Suprapubic skin (tissue), 4 donors: ENCODE measurements at regions not wholly inside any gene's neighbourhood (a gene's known extent, or its start where the extent isn't known, plus 50 kb on each side); places are given as distances from the start of the nearest gene placed in this dataset.

ENCODE experiments used
- DNase-seq, 2 donors: peaks; one replicate each; pipeline ENCODE4 v3.0.0-alpha.2; 2019; ENCODE audit warnings: low spot score in 2 of 2
- H3K27ac ChIP-seq: fragments of 200-600 bp; sonication (generic); one replicate; pipeline ENCODE4 v1.5.1; 2019
- H3K27me3 ChIP-seq: fragments of 200-600 bp; sonication (generic); one replicate; pipeline ENCODE4 v1.5.1; 2019
- H3K36me3 ChIP-seq: fragments of 200-600 bp; sonication (generic); one replicate; pipeline ENCODE4 v1.5.1; 2019
- H3K4me1 ChIP-seq: fragments of 200-600 bp; sonication (generic); one replicate; pipeline ENCODE4 v1.5.1; 2019
- H3K4me3 ChIP-seq: fragments of 200-600 bp; sonication (generic); one replicate; pipeline ENCODE4 v1.5.1; 2019; ENCODE audit warnings: mild to moderate bottlenecking
- H3K9me3 ChIP-seq: fragments of 200-600 bp; sonication (generic); one replicate; pipeline ENCODE4 v1.5.1; 2019
- EP300 ChIP-seq: sonication (generic); formaldehyde crosslinking; IDR thresholded peaks from one replicate; pipeline ENCODE4 v1.6.1; 2017; ENCODE audit warnings: antibody characterized with exemption
- POLR2A ChIP-seq, 2 donors: fragments of 450-650 bp; IDR thresholded peaks; one replicate each; pipeline ENCODE4 v1.6.1; 2017; ENCODE audit warnings: antibody characterized with exemption in 2 of 2, mild to moderate bottlenecking in 2 of 2, moderate library complexity in 2 of 2
- POLR2AphosphoS5 ChIP-seq, 3 donors: sonication (generic); formaldehyde crosslinking; IDR thresholded peaks; one replicate each; pipeline ENCODE4 v1.6.1; 2017; ENCODE audit warnings: antibody characterized with exemption in 3 of 3
- WGBS: methylation state at CpG from one replicate; pipeline ENCODE4 v1.1.5; 2018; 5-methylcytosine and 5-hydroxymethylcytosine counted together
- TF ChIP-seq, protein P1 (sequence below), 2 donors: fragments of 200-600 bp in 1 of 2; fragments of 450-650 bp in 1 of 2; sonication (generic) in 1 of 2; IDR thresholded peaks; one replicate each; pipeline ENCODE4 v1.5.1; 2016 to 2019; ENCODE audit warnings: antibody characterized with exemption in 2 of 2, mild to moderate bottlenecking in 1 of 2, moderate library complexity in 1 of 2

DNA sequence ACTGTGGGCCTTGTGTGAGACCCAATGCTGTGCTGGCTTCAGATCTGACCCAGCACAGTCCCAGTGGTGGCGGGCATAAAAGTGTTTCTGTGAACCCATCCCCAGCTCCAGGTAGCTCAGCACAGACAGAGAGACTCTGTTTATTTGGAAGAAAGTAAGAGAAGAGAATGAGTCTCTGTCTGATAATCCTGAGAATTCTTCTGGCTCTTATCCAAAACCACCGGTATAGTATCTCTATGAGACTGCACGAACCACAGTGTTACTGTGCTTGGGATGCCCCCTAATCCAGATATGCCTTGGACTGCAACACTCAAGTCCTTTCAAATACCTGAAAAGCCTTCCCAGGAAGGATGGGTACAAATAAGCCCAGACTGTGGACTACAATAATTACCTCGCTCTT lies 1660.8 kb upstream of the ACO1 start:
- H3K9me3 ChIP-seq = no peaks in the 10 kb centered on the region
- TF ChIP-seq POLR2AphosphoS5 (IDR thresholded peaks at IDR 0.05) = no peak
- H3K4me3 ChIP-seq = no peak overlapping the region
- 81% methylated on average over 4 of the region's 4 CpGs for WGBS
- H3K4me1 ChIP-seq = no peaks in the 10 kb centered on the region
- H3K27me3 ChIP-seq = no peaks in the 10 kb centered on the region
- no peak overlapping the region for H3K27ac ChIP-seq
- H3K36me3 ChIP-seq = no peaks in the 10 kb centered on the region
- DNase-seq = no peak

DNA sequence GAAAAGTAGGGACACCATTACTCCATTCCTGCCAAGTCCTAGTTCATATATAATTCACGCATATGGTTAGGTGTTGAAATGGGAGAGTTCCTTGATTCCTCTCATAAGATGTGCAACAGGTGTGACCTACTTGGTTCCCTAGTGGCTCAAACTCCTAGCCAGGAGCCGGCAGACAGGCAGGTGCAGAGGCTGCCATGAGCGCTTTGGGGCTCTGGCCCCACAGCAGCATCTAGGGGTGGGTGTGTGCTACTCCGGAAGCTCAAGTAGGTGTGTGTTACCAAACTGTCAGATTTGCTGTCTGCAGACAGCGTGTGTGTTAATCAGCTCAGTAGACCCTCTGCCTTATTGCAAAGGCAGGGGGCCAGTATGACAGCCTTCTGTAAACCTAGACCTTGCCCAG lies 1652.4 kb upstream of the ACO1 start:
- 81% methylated on average over 5 of the region's 5 CpGs for WGBS
- TF ChIP-seq EP300 (no peak), POLR2A (IDR thresholded peaks at IDR 0.05) (no peak), POLR2AphosphoS5 (IDR thresholded peaks at IDR 0.05) (no peak)
- TF ChIP-seq, protein P1, sequence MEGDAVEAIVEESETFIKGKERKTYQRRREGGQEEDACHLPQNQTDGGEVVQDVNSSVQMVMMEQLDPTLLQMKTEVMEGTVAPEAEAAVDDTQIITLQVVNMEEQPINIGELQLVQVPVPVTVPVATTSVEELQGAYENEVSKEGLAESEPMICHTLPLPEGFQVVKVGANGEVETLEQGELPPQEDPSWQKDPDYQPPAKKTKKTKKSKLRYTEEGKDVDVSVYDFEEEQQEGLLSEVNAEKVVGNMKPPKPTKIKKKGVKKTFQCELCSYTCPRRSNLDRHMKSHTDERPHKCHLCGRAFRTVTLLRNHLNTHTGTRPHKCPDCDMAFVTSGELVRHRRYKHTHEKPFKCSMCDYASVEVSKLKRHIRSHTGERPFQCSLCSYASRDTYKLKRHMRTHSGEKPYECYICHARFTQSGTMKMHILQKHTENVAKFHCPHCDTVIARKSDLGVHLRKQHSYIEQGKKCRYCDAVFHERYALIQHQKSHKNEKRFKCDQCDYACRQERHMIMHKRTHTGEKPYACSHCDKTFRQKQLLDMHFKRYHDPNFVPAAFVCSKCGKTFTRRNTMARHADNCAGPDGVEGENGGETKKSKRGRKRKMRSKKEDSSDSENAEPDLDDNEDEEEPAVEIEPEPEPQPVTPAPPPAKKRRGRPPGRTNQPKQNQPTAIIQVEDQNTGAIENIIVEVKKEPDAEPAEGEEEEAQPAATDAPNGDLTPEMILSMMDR (IDR thresholded peaks at IDR 0.05) = no peak
- no peak overlapping the region for H3K4me3 ChIP-seq
- no peak for DNase-seq
- H3K27me3 ChIP-seq = no peaks in the 10 kb centered on the region
- no peak overlapping the region for H3K27ac ChIP-seq
- no peaks in the 10 kb centered on the region for H3K4me1 ChIP-seq
- no peaks in the 10 kb centered on the region for H3K36me3 ChIP-seq
- no peaks in the 10 kb centered on the region for H3K9me3 ChIP-seq

DNA sequence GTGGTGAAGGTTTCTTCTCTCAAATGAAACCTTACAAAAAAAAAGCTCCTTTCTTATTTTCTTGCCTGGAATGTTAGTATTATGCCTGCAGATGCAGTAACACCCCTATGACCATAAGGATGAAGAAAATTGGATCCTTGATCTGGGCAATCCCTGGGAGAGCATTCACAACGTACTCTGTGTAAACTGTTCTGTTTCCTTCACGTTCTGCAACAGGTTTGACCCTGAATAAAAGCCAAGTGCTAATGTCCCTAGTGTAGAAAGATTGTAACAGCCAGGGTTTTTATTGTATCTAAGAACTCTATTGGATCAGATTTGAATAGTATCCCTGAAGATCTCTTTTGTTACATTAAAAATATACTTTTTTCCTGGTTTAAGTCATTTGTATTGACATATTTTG lies 1639.6 kb upstream of the ACO1 start:
- H3K27me3 ChIP-seq = no peaks in the 10 kb centered on the region
- 71% methylated on average over 2 of the region's 2 CpGs for WGBS
- no peaks in the 10 kb centered on the region for H3K4me1 ChIP-seq
- TF ChIP-seq, protein P1 (IDR thresholded peaks at IDR 0.05) = no peak
- no peak for TF ChIP-seq POLR2A (IDR thresholded peaks at IDR 0.05)
- TF ChIP-seq POLR2AphosphoS5 (IDR thresholded peaks at IDR 0.05) = no peak
- no peak for TF ChIP-seq EP300
- no peak overlapping the region for H3K4me3 ChIP-seq
- no peaks in the 10 kb centered on the region for H3K36me3 ChIP-seq
- no peaks in the 10 kb centered on the region for H3K9me3 ChIP-seq
- no peak for DNase-seq
- H3K27ac ChIP-seq = no peak overlapping the region

DNA sequence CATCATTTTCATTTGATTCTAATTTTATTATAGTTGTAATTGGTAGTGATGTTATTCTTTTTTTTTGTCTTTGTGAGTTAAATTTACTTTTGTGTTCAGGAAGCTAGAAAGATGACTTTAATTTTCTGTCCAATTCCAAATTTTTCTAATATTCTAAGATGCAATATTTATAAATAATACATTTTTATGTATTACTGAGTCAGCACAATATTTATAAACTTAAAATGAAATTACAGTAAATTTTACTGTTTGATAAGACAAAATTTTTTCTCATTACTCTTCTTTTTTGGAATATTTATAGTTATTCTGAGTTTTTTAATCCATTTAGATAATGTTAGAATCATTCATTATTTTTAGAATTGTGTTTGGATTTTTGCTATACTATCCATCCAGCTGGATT lies 1637.9 kb upstream of the ACO1 start:
- Histone ChIP-seq H3K27ac (no peak overlapping the region), H3K4me1 (no peaks in the 10 kb centered on the region), H3K36me3 (no peaks in the 10 kb centered on the region), H3K4me3 (no peak overlapping the region), H3K27me3 (no peaks in the 10 kb centered on the region), H3K9me3 (no peaks in the 10 kb centered on the region)
- TF ChIP-seq EP300 = no peak
- TF ChIP-seq POLR2A (IDR thresholded peaks at IDR 0.05) = no peak
- TF ChIP-seq, protein P1 (IDR thresholded peaks at IDR 0.05) = no peak
- TF ChIP-seq POLR2AphosphoS5 (IDR thresholded peaks at IDR 0.05) = no peak
- no peak for DNase-seq

DNA sequence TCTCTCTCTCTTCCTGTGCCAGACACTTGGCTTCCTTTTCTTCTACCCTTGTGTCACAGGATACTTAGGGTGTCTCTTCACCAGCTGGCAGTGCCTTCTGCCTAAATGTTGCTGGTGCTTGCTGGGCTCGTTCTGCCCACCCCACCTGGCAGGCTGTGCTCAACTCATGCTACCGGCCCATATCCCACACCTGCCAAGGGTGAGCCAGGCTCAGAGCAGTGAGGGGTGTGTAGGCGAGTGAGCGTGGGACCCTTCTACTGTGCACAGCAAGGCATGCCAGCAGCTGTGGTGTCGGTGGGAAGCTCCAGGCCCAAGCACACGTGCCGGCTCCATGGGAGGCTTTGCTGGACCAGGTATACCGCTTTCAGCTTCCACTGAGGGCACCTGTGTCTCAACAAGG lies 1626.7 kb upstream of the ACO1 start:
- TF ChIP-seq, protein P1 (IDR thresholded peaks at IDR 0.05) = no peak
- no peak for TF ChIP-seq POLR2AphosphoS5 (IDR thresholded peaks at IDR 0.05)
- TF ChIP-seq EP300 = no peak
- TF ChIP-seq POLR2A (IDR thresholded peaks at IDR 0.05) = no peak
- 88% methylated on average over 4 of the region's 8 CpGs for WGBS

DNA sequence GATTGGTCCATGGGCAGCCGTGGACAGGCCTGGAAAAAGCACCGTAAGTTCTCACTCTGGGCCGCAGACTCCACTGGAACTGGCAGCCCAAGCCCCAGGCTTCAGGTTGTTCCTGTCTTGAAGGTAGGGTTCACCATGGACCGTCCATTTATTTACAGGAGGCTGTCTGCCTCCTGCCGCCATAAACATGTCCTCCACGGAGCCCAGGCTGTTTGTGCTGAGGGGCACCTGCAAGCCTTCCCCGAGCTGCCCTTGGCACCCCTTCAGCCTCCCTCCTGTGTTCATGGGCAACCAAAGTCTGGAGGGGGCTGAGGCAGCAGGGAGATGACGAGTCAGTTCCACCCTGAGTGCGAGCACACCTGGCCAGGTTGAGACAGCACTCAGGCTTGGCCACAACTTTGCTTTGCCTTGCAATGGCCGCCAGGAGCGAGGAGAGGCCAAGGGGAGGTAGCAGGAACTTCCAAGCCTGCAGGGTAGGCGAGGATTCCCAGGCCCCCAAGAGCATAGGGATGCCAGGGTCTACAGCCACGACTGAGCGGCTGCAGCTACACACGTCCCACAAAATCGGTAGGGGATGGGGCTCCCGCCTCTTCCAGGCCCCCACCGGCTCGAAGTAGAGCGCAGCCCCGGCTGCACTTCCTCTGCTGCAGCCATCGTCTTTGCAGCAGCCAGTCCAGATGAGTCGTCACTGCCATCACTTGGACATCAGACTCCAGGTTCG lies 1625.6 kb upstream of the ACO1 start:
- WGBS = 89% methylated on average over 10 of the region's 24 CpGs
- TF ChIP-seq POLR2A (IDR thresholded peaks at IDR 0.05) (no peak), EP300 (no peak)
- H3K27me3 ChIP-seq = no peaks in the 10 kb centered on the region
- no peak overlapping the region for H3K27ac ChIP-seq
- no peak for DNase-seq
- no peaks in the 10 kb centered on the region for H3K4me1 ChIP-seq
- no peaks in the 10 kb centered on the region for H3K36me3 ChIP-seq
- H3K9me3 ChIP-seq = no peaks in the 10 kb centered on the region
- H3K4me3 ChIP-seq = no peak overlapping the region

More for the DNA sequence above, 1626.7 kb upstream of the ACO1 start:
- Histone ChIP-seq H3K9me3 (no peaks in the 10 kb centered on the region), H3K4me3 (no peak overlapping the region), H3K27me3 (no peaks in the 10 kb centered on the region), H3K36me3 (no peaks in the 10 kb centered on the region), H3K4me1 (no peaks in the 10 kb centered on the region), H3K27ac (no peak overlapping the region)
- no peak for DNase-seq
